ENCODE measurements at regions not wholly inside any gene's neighbourhood (a gene's known extent, or its start where the extent isn't known, plus 50 kb on each side); places are given as distances from the start of the nearest gene placed in this dataset.

- TF ChIP-seq ZNF24 (IDR thresholded peaks at IDR 0.05) (no peak), CTCF (IDR thresholded peaks at IDR 0.05 in 2 of 3, conservative IDR thresholded peaks at IDR 0.05 in 1 of 3; ENCODE audit: control insufficient read depth in 2 of 3, extremely low read depth in 1 of 3, insufficient read depth in 1 of 3, low read depth in 3 of 3, low read length in 3 of 3) (no peak), ZBED1 (IDR thresholded peaks at IDR 0.05; ENCODE audit: borderline replicate concordance) (no peak), CEBPB (IDR thresholded peaks at IDR 0.05; ENCODE audit: borderline replicate concordance in 1 of 2, low read depth in 2 of 2, low read length in 2 of 2) (no peak), MAX (IDR thresholded peaks at IDR 0.05; ENCODE audit: low read depth, low read length) (no peak), POLR2AphosphoS5 (IDR thresholded peaks at IDR 0.05; ENCODE audit: low read length) (no peak), SMC3 (IDR thresholded peaks at IDR 0.05; ENCODE audit: borderline replicate concordance, low read length) (no peak), SIN3A (IDR thresholded peaks at IDR 0.05; ENCODE audit: low read depth, low read length) (no peak), EP300 (IDR thresholded peaks at IDR 0.05; ENCODE audit: borderline replicate concordance in 1 of 2, control insufficient read depth in 1 of 2, low read depth in 2 of 2, low read length in 2 of 2) (no peak), REST (IDR thresholded peaks at IDR 0.05; ENCODE audit: low read depth, low read length) (no peak), TARDBP (IDR thresholded peaks at IDR 0.05; ENCODE audit: borderline replicate concordance) (no peak)
These were observed 127.5 kb upstream of the ESR1 start for GRCh38 chr6:151679941-151680340.

All from GM12878 (cell line).